ENCODE measurements at regions not wholly inside any gene's neighbourhood (a gene's known extent, or its start where the extent isn't known, plus 50 kb on each side); places are given as distances from the start of the nearest gene placed in this dataset.

DNA sequence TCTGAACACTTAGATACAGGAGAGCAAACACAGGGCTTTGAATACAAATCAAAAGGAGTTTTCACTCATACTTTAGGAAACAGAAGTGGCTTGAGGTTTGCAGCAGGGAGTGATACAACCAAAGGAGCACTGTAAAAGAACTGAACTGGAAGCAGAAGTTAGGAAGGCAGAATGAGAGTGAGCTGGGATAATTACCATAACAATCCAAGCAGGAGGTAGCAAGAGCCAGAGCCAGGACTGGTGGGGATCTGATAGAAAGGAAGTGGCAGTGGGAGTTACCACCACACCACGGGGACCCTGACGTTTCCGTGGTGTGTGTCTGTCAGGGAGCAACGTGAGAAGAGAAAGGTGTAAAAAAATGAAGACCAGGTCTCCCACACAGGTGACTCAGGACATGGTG lies 81.3 kb upstream of the EPB41L3 start:
- no peak for TF ChIP-seq EZH2 (IDR thresholded peaks at IDR 0.05; ENCODE audit: low read length)
- TF ChIP-seq, protein P1, sequence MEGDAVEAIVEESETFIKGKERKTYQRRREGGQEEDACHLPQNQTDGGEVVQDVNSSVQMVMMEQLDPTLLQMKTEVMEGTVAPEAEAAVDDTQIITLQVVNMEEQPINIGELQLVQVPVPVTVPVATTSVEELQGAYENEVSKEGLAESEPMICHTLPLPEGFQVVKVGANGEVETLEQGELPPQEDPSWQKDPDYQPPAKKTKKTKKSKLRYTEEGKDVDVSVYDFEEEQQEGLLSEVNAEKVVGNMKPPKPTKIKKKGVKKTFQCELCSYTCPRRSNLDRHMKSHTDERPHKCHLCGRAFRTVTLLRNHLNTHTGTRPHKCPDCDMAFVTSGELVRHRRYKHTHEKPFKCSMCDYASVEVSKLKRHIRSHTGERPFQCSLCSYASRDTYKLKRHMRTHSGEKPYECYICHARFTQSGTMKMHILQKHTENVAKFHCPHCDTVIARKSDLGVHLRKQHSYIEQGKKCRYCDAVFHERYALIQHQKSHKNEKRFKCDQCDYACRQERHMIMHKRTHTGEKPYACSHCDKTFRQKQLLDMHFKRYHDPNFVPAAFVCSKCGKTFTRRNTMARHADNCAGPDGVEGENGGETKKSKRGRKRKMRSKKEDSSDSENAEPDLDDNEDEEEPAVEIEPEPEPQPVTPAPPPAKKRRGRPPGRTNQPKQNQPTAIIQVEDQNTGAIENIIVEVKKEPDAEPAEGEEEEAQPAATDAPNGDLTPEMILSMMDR (optimal IDR thresholded peaks at IDR 0.05 in 1 of 3, IDR thresholded peaks at IDR 0.05 in 1 of 3, conservative IDR thresholded peaks at IDR 0.05 in 1 of 3; ENCODE audit: extremely low read depth in 1 of 3, insufficient read depth in 2 of 3, low read length in 3 of 3): no peak

Measured in keratinocyte (primary cell).